LNCaP clone FGC (cell line): ENCODE measurements at regions not wholly inside any gene's neighbourhood (a gene's known extent, or its start where the extent isn't known, plus 50 kb on each side); places are given as distances from the start of the nearest gene placed in this dataset.

ENCODE experiments used
- DNase-seq: peaks from one replicate; pipeline ENCODE4 v3.0.0-alpha.2; 2011; ENCODE audit warnings: low read depth
- H3K4me3 ChIP-seq: 2 replicates; pipeline ENCODE4 v1.5.1; 2011; ENCODE audit warnings: mild to moderate bottlenecking, low read depth, low read length, control low read depth
- CTCF ChIP-seq: IDR thresholded peaks from 2 replicates; pipeline ENCODE4 v1.5.1; 2012; ENCODE audit warnings: mild to moderate bottlenecking; ENCODE audit not compliant: control insufficient read depth, insufficient read depth; ENCODE audit errors: extremely low read depth

GRCh38 chr10:61529208-61529607 lies 76.0 kb upstream of the TMEM26 start:
- no peak for TF ChIP-seq CTCF
- DNase-seq = peak; percentile 42
- H3K4me3 ChIP-seq = no peak overlapping the region

- H3K4me3 ChIP-seq = no peak overlapping the region
- no peak for TF ChIP-seq CTCF
- no peak for DNase-seq
Observed at GRCh38 chr10:61503051-61503450, 49.9 kb upstream of the TMEM26 start.
